GOT3 (cell line): ENCODE measurements at regions not wholly inside any gene's neighbourhood (a gene's known extent, or its start where the extent isn't known, plus 50 kb on each side); places are given as distances from the start of the nearest gene placed in this dataset.
"Not testable (repeated sequence)": the region's sequence is repeated elsewhere in the genome, so short reads cannot be mapped to it uniquely, and the experiment has no call there.

Source experiments
- DNase-seq: peaks from one replicate; lab custom pipeline; 2025; ENCODE audit warnings: mixed read lengths; lab: John Stamatoyannopoulos, UW

DNA sequence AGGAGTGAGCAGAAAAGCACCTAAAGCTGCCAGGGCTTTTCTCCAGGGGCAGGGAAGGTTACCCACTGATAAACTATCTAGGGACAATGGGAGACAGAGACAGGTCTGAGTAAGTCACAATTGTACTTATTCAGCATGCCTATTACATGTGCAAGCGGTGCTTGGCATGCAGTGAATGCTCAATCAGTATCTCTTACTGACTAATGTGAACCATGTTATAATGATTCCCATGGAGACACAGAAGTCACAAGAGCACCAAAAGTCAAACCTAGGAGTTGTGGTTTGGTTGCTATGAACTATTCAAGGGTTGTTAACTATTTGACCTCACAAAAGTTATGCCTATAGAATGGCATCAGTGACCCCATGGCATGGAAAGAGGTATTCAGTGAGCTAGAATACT lies 50.0 kb upstream of the RASGRP1 start:
- DNase-seq: no peak

DNA sequence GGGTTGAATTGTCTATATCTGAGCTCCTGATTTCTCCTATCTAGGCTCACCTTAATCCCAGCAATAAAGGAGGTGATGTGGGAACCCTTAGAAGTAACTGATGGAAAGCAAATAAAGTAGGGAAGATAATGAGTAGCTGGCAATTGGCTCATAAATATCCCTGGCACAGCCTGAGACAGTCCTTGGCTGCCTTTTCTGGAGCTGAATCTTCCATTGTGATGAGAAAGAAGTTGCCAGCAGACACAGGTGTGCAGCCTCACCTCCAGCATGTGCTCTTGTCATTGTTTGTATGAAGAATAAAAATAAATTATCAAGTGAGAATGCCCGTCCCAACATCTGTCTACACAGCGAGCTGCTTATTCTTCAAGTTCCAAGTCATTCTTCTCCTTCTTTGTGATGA lies 53.2 kb upstream of the RASGRP1 start:
- DNase-seq: no peak

DNA sequence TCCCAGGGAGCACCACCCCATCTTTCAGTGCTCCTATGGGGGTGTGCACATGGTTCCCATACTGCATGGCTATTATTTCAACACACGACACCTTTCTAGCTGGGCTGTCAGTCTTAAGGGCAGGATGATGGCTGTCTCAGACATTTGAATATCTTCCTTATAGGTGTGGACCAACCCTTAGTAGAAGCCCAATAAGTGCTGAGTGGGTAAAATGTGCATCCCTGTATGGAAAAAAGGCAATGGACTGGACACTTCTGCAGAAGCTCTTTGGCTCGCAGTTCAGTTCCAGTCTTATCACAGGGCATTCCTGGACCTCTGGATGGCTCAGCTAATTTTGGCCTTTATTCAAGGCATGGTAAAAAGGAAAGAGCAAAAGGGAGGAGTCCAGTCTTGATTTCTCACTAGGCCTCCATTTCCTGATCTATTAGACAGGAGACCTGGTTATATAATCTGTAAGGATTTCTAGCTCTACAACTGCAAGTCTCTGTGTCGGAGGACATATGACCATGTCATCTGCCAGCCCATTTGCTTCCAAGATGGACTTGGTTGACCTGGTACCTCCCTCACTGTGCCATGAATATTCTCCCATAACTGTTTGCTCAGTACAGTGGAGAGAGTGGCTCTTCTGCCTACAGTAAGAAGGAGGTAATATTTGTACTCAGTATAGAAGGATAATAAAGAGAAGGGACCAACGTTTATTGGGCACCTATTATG lies 53.8 kb upstream of the RASGRP1 start:
- no peak for DNase-seq

DNA sequence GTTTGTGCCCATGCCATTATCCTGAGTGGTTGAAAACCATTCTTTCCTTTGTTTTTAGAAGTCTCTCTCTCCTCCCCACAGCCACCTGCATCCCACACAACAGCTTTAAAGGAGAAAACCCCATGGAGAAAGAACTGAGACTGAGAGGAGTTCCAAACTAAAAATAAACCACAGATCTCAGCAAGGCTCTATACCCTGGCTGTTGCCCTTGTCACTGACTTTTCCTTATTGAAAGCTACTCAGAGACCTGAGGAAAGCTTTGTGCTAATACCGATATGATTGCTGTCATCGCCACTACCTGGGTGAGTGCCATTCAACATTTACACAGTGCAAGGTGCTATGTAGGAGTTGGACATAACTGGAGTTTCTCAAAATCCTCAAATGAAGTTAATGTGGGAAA lies 55.5 kb upstream of the RASGRP1 start:
- DNase-seq: no peak

DNA sequence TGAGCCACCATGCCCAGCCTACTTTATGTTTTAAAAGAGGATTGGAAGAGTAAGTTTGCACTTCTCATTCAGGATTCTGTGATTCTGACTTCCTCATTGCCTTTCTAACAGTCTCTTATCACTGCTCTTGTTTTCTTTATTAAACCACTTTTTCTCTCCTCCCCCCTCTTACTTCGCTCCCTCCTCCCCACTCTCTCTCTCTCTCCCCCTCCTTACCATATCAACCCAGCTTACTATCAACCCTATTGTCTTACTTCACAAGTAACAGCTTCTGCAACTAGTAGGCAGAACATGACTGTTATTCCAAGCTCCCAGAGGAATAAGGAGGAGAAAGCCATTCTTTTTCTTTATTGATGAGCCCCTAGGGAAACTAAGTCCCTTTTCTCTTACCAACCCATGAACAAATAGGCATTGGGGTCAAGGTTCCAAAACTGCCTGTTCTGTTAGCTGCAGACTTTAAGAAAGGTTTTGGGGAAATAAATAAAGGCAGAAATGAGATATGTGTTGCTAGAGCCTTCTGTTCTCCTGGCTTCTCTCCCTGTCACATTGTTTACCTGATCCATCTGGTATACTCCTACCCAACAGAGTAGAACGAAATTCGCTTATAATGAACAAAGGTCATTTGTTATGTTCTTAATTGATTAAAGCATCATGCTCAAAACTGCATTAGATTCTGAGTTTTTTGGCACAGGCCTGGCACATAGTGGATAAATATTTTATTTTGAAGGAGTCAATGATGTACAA lies 56.4 kb upstream of the RASGRP1 start:
- no peak for DNase-seq

DNA sequence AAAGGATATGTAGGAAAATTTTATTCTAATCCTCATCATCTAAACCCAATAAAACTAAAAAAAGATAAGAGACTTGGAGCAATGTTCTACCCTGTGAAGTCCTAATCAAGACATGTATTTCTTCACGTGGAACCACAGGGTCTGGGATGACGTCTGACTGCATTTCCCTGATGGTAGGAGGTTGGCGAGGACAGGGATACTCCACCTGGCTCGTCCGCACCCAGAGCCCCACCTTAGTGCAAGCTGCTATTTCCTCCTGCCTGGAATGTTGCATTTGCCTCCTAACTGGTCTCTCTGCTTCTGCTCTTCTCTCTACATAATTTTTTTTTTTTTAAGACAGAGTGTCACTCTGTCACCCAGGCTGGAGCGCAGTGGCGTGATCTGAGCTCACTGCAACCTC lies 57.7 kb upstream of the RASGRP1 start:
- no peak for DNase-seq

DNA sequence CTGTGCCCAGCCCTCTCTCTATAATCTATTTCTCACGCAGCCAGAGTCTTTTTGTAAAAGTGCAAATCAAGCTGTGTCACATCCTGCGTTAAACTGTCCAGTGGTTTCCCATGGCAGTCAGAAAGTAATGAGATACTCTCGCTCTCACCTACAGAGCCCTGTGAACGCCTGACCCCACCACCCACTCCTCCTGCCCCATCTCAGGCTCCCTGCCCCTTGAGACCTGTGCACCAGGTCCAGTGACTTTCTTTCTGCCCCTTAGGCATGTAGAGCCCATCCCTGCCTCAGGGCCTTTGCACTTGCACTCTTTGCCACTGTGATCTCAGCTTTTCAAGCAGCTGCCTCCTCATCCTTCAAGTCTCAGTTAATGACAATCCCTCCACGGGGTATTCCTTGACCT lies 58.3 kb upstream of the RASGRP1 start:
- DNase-seq: no peak

DNA sequence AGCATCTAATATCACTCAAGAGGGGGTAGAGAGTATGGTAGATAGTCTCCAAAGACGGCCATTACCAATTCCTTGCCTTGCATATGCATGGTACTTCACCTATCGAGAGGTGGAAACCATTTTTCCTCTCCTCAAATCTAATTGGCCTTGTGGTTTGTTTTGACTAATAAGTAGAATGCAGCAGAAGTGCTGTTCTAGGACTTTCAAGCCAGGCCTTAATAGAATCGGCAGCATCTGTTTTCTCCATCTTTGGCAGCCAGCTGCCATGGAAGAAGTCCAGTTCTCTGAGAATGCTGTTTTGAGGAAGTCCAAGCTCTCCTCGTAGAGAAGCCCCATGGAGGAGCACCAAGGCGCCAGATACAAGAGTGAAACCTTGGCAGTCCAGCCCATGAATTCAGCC lies 59.1 kb upstream of the RASGRP1 start:
- no peak for DNase-seq

DNA sequence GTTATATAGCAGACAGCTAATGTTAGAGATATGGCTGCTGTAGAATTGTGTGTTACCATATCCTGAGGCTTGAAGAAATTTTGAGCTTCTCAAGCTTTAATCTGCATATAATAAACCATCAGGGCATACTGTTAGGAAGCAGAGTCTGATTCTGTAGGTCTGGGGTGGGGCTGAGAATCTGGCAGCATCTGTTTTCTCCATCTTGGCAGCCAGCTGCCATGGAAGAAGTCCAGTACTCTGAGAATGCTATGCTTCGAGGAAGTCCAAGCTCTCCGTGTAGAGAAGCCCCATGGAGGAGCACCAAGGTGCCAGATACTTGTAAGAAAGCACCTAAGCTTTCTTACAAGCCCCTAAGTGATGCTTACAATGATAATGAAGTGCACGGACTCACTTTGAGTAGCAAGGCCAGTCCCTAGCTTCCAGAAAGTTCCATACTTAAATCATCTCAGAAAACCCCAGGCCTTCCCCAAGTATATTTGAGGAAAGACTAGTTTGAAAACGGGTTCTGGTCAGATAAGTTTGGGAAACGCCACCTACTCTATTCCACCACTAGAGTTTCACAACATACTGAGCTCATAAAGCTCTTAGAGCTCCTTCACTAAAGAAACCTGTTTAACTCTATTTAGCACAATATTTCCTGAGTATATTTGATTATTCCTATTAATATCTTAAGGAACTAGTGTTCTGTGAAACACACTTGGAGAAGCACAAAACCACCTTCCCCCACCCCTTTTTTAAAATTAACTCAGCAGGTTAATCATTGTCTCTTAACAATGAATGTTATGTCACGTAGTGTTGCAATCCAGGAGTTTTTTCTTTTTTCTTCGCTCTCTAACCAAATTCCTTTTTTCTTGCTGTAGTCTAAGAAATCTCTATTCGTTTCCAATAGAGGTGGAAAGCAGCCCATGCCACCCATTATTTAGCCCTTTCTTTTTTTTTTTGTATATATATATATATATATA lies 59.9 kb upstream of the RASGRP1 start:
- no peak for DNase-seq

DNA sequence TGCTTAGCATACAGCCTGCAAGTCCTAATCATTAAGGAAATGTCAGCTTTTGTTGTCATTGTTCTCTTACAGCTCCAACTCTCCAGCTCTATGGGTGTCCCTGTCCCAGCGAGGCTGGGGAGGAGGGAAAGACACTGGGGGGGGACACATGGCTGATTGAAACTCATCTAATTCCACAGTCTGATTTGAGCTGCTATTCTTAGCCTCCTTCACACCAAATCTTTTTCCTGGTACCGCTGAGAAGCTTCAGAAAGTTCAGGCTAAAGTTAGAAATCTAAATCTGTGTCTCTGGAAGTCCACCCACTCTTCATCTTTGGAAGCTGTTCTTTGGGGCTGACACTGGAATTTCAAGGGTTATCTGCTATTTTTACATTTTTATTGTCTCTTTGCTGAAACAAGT lies 61.3 kb upstream of the RASGRP1 start:
- no peak for DNase-seq

DNA sequence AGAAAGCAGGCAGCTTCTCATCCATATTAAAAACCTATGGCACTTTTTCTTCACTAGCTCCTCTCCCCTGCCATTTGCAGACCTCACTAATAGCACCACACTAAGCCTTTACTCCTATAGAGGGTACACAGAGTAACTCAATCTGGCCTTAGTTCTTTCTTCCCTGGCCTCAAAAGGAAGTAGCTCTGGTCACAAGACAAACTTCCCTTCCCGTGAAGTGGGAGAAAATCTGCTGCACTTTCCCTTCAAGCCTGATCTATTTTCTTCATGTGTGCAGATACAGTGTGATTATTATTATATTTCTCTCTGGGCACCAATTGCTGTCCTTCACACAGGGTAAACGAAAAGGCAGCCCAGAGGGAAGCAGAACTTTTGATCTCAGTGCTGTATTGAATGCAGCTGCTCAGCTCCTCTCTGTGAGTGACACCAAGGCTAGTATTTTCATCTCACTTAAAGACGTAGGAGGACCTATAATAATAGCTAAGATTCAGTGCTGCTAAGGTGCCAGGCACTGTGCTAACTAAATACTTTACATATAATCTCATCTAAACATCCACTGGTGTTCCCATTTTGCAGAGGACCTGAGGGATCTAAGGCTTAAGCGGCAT lies 61.9 kb upstream of the RASGRP1 start:
- DNase-seq: no peak

DNA sequence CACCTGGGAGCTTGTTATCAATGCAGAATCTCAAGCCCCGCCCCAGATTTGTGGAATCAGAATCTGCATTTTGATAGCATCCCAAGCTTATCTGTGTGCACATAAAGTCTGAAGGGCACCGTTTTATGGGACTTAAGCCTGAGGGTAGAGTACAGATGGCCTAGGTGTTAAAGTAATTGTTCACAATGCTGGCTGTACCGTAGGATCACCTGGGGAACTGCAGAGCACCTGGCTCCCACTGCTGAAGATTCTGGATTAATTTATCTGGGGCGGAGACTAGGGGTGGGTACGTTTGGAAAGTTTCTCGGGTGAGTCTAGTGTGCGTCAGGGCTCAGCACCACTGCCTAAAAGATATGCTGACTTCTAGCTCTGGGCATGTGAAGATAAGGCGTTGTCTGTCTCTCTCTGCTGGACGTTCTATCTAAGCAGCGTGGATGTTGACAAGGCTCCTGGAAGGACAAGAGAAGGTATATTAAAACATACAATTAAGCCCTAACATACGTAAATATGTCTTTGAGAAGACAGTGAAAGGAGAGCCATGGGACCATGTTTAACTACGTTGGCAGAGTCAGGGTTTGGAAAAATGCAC lies 63.2 kb upstream of the RASGRP1 start:
- no peak for DNase-seq

DNA sequence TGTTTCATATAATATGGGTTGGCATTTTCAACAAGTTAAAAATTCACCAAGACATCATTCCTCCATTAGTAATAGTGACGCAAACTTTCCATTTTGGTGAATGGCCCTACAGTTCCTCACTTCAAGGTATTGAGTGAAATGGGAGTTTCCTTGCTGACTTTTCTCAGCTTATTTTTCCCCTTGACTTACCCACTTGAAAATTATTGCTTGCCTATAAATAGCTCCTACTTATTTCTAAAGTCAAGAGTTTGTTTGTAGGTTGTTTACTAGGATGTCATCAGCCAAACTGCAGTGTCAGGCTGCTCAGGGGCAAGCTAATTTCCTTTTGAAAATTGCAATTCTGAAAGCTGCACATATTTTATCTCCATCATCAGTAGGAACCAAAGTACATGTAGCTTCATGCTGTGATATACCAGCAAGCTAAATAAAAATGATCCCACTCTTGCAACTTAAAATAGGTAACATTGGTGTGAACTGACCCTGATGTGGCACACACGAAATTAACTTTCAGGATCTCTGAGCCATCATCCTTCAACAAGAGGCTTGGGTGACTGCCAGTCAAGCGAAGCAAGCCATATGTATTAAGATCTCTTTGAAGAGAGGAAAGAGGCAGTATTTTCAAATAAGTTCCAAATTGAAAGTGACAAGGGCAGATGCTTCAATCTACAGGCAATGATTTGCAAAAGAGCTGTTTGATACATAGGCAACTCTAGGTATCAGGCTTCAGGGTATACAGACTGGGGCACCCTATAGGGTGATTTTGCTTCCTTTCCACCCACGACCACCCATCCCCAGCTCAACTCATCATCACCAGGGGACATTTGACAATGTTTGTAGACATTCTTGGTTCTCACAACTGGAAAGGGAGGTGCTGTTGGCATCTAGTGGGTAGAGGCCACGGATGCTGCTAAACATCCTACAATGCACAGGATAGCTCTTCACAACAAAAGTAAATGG lies 66.8 kb upstream of the RASGRP1 start:
- no peak for DNase-seq

DNA sequence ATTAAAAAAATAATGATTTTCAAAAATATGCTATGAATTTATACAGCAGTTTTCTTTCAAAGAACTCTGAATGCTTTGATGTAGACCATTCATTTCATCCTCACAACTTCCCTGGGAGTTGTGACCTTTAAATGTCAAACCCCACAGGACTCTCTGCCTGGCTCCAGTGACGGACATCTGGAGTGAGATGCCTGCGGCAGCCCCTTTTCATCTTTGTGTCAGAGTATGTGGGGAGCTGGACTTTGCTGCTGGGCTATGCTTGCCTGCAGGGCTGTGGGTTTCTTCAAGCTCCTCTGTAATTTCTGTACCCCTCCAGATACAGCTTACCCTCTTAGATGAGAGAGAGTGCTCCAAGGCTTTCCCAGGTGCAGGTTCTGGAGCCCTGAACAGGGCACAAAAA lies 70.6 kb upstream of the RASGRP1 start:
- DNase-seq: no peak

DNA sequence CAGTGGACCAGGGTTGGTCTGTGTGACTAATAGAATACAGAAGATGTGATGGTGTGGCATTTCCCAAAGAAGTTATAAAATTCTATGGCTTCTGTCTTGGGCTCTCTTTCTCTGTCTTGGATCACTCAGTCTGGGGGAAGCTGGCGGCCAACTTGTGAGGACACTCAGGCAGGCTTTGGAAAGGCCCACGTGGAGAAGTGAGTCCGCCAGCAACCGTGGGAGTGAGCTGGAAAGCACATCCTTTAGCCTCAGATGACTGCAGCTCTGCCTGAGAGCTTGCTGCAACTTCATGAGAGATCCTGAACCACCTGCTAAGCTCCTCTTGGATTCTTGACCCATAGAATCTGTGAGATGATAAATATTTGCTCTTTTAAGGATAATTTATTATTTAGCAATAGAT lies 72.0 kb upstream of the RASGRP1 start:
- DNase-seq: no peak

DNA sequence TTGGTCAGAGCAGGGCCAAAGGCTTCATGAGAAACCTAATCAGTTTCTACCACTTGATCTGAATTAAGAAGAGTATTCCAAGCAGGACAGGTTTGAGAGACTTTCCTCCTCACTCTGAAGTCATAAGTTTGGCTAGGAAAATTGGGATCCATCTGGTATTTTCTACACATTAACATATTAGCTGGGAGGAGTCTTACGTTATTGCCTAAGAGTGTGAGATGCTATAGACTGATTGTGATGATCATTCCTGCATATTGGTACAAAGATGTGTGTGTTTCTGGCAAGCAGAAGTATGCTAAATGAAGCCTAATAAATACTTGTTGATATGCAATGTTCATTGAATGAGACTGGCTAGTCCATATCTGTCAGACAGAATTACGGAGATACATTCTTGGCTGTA lies 73.5 kb upstream of the RASGRP1 start:
- DNase-seq: no peak

DNA sequence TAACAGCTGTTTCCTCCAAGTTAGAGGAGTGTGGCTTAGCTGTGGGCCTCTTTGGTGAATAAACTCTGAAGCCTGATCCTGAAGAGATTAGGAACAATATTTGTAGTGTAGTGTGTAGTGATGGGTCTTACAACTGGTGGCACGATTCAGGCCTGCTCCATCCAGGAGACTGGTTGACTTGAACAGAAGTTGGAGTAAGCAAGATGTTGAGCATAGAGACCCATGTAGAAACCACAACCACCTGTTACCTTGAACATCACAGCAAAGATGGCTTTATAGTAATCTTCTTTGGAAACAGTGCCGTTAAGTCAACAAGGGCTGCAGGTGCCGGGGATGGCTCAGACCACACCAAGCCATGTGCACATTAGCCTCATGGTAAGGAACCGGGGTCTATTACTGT lies 74.2 kb upstream of the RASGRP1 start:
- no peak for DNase-seq

DNA sequence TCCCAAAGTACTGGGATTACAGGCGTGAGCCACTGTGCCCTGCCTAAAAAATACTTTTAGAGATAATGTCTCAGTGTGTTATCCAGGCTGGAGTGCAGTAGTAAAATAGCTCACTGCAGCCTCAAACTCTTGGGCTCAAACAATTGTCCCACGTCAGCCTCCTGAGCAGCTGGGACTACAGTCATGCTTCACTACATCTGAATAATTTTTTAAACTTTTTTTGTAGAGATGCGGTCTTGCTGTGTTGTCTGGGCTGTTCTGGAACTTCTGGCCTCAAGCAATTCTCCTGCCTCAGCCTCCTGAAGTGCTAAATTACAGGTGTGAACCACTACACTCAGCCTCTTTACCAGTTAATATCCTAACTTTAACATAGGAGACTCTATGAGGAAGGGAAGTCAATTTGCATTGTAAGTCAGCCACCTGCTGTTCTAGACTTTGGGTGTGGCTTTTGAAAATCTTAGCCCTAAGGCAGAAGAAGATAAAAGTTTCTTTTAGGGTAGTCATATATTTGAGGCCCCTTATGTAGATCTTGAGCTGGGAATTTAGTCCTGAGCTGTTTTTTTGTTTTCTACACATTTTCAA lies 78.2 kb upstream of the RASGRP1 start:
- no peak for DNase-seq

DNA sequence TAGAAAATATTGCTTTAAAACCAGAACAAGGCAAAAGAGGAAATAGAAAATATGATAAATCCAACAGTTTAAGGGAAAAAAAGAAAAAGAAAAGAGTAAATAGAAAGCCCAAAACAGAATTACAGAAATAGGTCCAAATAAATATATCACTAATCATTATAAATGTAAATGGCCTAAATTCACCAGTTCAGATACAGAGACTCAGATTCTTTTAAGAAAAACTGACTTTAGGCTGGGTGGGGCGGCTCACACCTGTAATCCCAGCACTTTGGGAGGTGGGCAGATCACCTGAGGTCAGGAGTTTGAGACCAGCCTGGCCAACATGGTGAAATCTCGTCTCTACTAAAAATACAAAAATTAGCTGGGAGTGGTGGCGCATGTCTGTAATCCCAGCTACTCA lies 79.7 kb upstream of the RASGRP1 start:
- not testable (repeated sequence) for DNase-seq

DNA sequence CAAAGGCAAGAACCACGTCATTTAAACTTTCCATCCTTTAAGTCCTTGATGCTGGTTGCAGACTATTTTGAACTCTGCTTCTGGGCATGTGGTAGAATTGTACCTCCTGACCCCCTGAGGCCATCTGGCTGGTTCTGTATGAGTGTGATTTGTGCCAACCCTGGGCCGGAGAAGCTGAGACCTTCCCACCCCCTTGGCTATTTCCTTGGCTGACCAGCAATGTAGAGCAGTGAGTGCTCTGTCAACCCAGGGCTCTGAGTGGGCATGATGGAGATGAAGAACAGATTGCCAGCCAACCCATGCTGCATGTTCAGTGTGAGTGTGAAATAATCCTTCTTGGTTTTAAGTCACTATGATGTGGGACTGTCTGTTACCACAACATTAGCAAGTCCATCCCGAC lies 82.1 kb upstream of the RASGRP1 start:
- no peak for DNase-seq
